Neural progenitor cell (in vitro differentiated cells): ENCODE measurements at regions not wholly inside any gene's neighbourhood (a gene's known extent, or its start where the extent isn't known, plus 50 kb on each side); places are given as distances from the start of the nearest gene placed in this dataset.

Experiments used
- DNase-seq: peaks from one replicate; pipeline ENCODE4 v3.0.0-alpha.2; 2016; ENCODE audit warnings: low spot score
- H2AFZ ChIP-seq: fragments of 200-600 bp; sonication (generic); replicated peaks from 2 replicates; pipeline ENCODE4 v1.6.1; 2016; ENCODE audit warnings: antibody characterized with exemption
- H3F3A ChIP-seq: fragments of 200-600 bp; sonication (generic); 2 replicates; pipeline ENCODE4 v1.6.1; 2016; ENCODE audit warnings: antibody characterized with exemption, low read depth
- H3K27ac ChIP-seq: fragments of 200-600 bp; sonication (generic); 2 replicates; pipeline ENCODE4 v1.5.1; 2016; ENCODE audit warnings: mild to moderate bottlenecking
- H3K27me3 ChIP-seq: fragments of 200-600 bp; sonication (generic); 2 replicates; pipeline ENCODE4 v1.6.1; 2016; ENCODE audit warnings: mild to moderate bottlenecking, moderate library complexity
- H3K36me3 ChIP-seq: fragments of 200-600 bp; sonication (generic); 2 replicates; pipeline ENCODE4 v1.5.1; 2016
- H3K4me1 ChIP-seq: fragments of 200-600 bp; sonication (generic); 2 replicates; pipeline ENCODE4 v1.6.1; 2016; ENCODE audit warnings: mixed run types
- H3K4me2 ChIP-seq: fragments of 200-600 bp; sonication (generic); 2 replicates; pipeline ENCODE4 v1.6.1; 2016
- H3K4me3 ChIP-seq: fragments of 200-600 bp; sonication (generic); 2 replicates; pipeline ENCODE4 v1.5.1; 2016
- H3K79me2 ChIP-seq: fragments of 200-600 bp; sonication (generic); 2 replicates; pipeline ENCODE4 v1.6.1; 2016; ENCODE audit warnings: low read depth
- H3K9ac ChIP-seq: fragments of 200-600 bp; sonication (generic); 2 replicates; pipeline ENCODE4 v1.6.1; 2016
- H3K9me3 ChIP-seq: fragments of 200-600 bp; sonication (generic); 2 replicates; pipeline ENCODE4 v1.5.1; 2016; ENCODE audit warnings: low read depth
- H4K20me1 ChIP-seq: fragments of 200-600 bp; sonication (generic); 2 replicates; pipeline ENCODE4 v1.6.1; 2016; ENCODE audit warnings: low read depth
- H3K27ac Mint-ChIP-seq: 3 replicates; pipeline ENCODE4 v1.8.0; 2021; ENCODE audit warnings: mixed read lengths
- H3K27me3 Mint-ChIP-seq: 2 replicates; pipeline ENCODE4 v1.8.0; 2022; ENCODE audit warnings: low read depth, mild to moderate bottlenecking, inconsistent platforms, moderate library complexity, mixed read lengths; ENCODE audit not compliant: insufficient read depth
- H3K36me3 Mint-ChIP-seq: 3 replicates; pipeline ENCODE4 v1.8.0; 2021; ENCODE audit warnings: mixed read lengths
- H3K4me1 Mint-ChIP-seq: 3 replicates; pipeline ENCODE4 v1.8.0; 2021; ENCODE audit warnings: mixed read lengths
- H3K4me3 Mint-ChIP-seq: 3 replicates; pipeline ENCODE4 v1.8.0; 2021; ENCODE audit warnings: mild to moderate bottlenecking, moderate library complexity, mixed read lengths
- H3K9me3 Mint-ChIP-seq: 3 replicates; pipeline ENCODE4 v1.8.0; 2020; ENCODE audit warnings: mixed read lengths
- CTCF ChIP-seq: fragments of 200-600 bp; sonication (generic); IDR thresholded peaks from 2 replicates; pipeline ENCODE4 v1.5.1; 2017; ENCODE audit warnings: antibody characterized with exemption, mild to moderate bottlenecking
- EZH2 ChIP-seq: fragments of 200-600 bp; sonication (generic); IDR thresholded peaks from 2 replicates; pipeline ENCODE4 v1.6.1; 2017; ENCODE audit warnings: antibody characterized with exemption, mild to moderate bottlenecking, moderate library complexity
- EZH2phosphoT487 ChIP-seq: fragments of 200-600 bp; sonication (generic); IDR thresholded peaks from 2 replicates; pipeline ENCODE4 v1.6.1; 2017; ENCODE audit warnings: antibody characterized with exemption

GRCh38 chr11:37946155-37946766, 1348.2 kb upstream of the RAG2 start:
- H3K4me1 Mint-ChIP-seq: no peaks in the 10 kb centered on the region
- no peaks in the 10 kb centered on the region for H3K36me3 ChIP-seq
- H3K4me3 ChIP-seq: no peak overlapping the region
- H3K27ac Mint-ChIP-seq: no peak overlapping the region
- peak; percentile 60 for DNase-seq
- TF ChIP-seq CTCF: peak; percentile 75
- TF ChIP-seq EZH2phosphoT487: no peak
- no peak for TF ChIP-seq EZH2
- H4K20me1 ChIP-seq: no peaks in the 10 kb centered on the region
- no peaks in the 10 kb centered on the region for H3F3A ChIP-seq
- H2AFZ ChIP-seq: peak overlapping the region; percentile 82
- H3K4me1 ChIP-seq: no peaks in the 10 kb centered on the region
- H3K9me3 Mint-ChIP-seq: peaks cover 20% of the 10 kb centered on the region
- no peaks in the 10 kb centered on the region for H3K27me3 Mint-ChIP-seq
- no peak overlapping the region for H3K27ac ChIP-seq
- no peaks in the 10 kb centered on the region for H3K27me3 ChIP-seq
- H3K4me3 Mint-ChIP-seq: no peak overlapping the region
- H3K79me2 ChIP-seq: no peaks in the 10 kb centered on the region
- H3K9ac ChIP-seq: no peak overlapping the region
- H3K36me3 Mint-ChIP-seq: no peaks in the 10 kb centered on the region
- H3K4me2 ChIP-seq: no peak overlapping the region
- H3K9me3 ChIP-seq: no peaks in the 10 kb centered on the region

- no peaks in the 10 kb centered on the region for H3K36me3 Mint-ChIP-seq
- DNase-seq: no peak
- TF ChIP-seq EZH2 (no peak), EZH2phosphoT487 (no peak), CTCF (no peak)
- no peak overlapping the region for H3K4me3 Mint-ChIP-seq
- Histone ChIP-seq H3K79me2 (no peaks in the 10 kb centered on the region), H3K4me1 (no peaks in the 10 kb centered on the region), H2AFZ (no peak overlapping the region), H3K27me3 (no peaks in the 10 kb centered on the region), H3K9ac (no peak overlapping the region), H4K20me1 (no peaks in the 10 kb centered on the region), H3K4me3 (no peak overlapping the region), H3F3A (no peaks in the 10 kb centered on the region), H3K9me3 (no peaks in the 10 kb centered on the region), H3K27ac (no peak overlapping the region), H3K36me3 (no peaks in the 10 kb centered on the region), H3K4me2 (no peak overlapping the region)
- peaks cover 20% of the 10 kb centered on the region for H3K9me3 Mint-ChIP-seq
- H3K27ac Mint-ChIP-seq: no peak overlapping the region
- H3K27me3 Mint-ChIP-seq: no peaks in the 10 kb centered on the region
- H3K4me1 Mint-ChIP-seq: no peaks in the 10 kb centered on the region
Measured at GRCh38 chr11:37942081-37942480, 1344.0 kb upstream of the RAG2 start.

GRCh38 chr11:37929100-37929653, 1331.1 kb upstream of the RAG2 start:
- Histone ChIP-seq H2AFZ (no peak overlapping the region), H3K27ac (no peak overlapping the region), H3K4me2 (no peak overlapping the region), H3K27me3 (no peaks in the 10 kb centered on the region), H3K9ac (no peak overlapping the region), H3K4me1 (no peaks in the 10 kb centered on the region), H4K20me1 (no peaks in the 10 kb centered on the region), H3K36me3 (no peaks in the 10 kb centered on the region), H3K79me2 (no peaks in the 10 kb centered on the region), H3K9me3 (no peaks in the 10 kb centered on the region), H3K4me3 (no peak overlapping the region), H3F3A (no peaks in the 10 kb centered on the region)
- Mint-ChIP-seq H3K4me1 (no peaks in the 10 kb centered on the region), H3K36me3 (no peaks in the 10 kb centered on the region), H3K27me3 (peaks cover 3% of the 10 kb centered on the region), H3K9me3 (no peaks in the 10 kb centered on the region), H3K27ac (no peak overlapping the region), H3K4me3 (no peak overlapping the region)
- DNase-seq: no peak
- no peak for TF ChIP-seq EZH2phosphoT487
- no peak for TF ChIP-seq CTCF
- no peak for TF ChIP-seq EZH2
